ENCODE measurements at regions not wholly inside any gene's neighbourhood (a gene's known extent, or its start where the extent isn't known, plus 50 kb on each side); places are given as distances from the start of the nearest gene placed in this dataset.

DNA sequence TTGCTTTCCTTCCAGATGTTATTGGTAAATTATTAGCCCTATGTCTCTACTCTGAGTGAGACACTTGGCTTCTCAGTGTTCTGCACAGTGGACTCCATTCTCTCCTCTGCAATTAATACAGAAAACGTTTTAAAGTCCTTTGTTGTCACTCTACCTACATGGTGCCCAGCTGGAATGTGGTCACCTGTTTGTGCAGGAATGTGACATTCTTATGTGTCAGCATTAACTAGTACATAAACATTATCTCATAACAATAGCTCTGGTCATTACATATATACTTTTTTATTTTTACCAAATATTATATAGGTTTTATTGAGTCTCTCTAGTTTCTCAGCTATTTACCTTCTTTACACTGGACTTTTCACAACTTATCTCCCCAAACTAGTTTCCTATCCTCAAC, 147.0 kb upstream of the KCNMB2 start:
- DNase-seq (ENCODE audit: low read depth) (no peak), FAIRE-seq (no peak)
- H3K36me3 ChIP-seq (ENCODE audit: control insufficient read depth, insufficient read depth, low read length) = no peaks in the 10 kb centered on the region
- no peaks in the 10 kb centered on the region for H3K27me3 ChIP-seq (ENCODE audit: control insufficient read depth, insufficient read depth, low read length)
- no peak overlapping the region for H3K4me3 ChIP-seq (ENCODE audit: low read depth, low read length)
- TF ChIP-seq, protein P1, sequence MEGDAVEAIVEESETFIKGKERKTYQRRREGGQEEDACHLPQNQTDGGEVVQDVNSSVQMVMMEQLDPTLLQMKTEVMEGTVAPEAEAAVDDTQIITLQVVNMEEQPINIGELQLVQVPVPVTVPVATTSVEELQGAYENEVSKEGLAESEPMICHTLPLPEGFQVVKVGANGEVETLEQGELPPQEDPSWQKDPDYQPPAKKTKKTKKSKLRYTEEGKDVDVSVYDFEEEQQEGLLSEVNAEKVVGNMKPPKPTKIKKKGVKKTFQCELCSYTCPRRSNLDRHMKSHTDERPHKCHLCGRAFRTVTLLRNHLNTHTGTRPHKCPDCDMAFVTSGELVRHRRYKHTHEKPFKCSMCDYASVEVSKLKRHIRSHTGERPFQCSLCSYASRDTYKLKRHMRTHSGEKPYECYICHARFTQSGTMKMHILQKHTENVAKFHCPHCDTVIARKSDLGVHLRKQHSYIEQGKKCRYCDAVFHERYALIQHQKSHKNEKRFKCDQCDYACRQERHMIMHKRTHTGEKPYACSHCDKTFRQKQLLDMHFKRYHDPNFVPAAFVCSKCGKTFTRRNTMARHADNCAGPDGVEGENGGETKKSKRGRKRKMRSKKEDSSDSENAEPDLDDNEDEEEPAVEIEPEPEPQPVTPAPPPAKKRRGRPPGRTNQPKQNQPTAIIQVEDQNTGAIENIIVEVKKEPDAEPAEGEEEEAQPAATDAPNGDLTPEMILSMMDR (IDR thresholded peaks at IDR 0.05; ENCODE audit: insufficient read depth, low read length, severe bottlenecking) = no peak

DNA sequence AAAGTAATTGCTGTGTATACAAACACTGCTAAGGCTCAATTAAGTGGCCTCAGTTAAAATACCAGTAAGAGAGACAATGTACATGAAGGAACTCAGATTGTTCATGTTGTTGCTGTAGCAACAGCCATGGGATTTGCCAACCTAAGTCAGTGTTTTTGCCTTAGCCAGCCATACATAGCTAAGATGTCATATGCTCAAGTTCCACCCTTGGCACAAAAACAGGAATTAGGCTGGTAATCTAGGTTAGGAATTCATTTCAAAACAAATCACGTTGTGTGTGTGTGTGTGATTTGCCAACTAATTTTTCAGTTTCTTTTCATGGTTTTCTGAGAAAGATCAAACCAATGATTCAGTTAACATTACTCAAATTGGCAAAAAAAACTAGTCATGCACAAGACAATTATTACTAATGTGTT, 143.7 kb upstream of the KCNMB2 start:
- FAIRE-seq = no peak
- Histone ChIP-seq H3K27me3 (ENCODE audit: control insufficient read depth, insufficient read depth, low read length) (no peaks in the 10 kb centered on the region), H3K4me3 (ENCODE audit: low read depth, low read length) (no peak overlapping the region), H3K36me3 (ENCODE audit: control insufficient read depth, insufficient read depth, low read length) (no peaks in the 10 kb centered on the region)
- peak; percentile 55 for DNase-seq (ENCODE audit: low read depth)
- TF ChIP-seq, protein P1 (IDR thresholded peaks at IDR 0.05; ENCODE audit: insufficient read depth, low read length, severe bottlenecking) = no peak

DNA sequence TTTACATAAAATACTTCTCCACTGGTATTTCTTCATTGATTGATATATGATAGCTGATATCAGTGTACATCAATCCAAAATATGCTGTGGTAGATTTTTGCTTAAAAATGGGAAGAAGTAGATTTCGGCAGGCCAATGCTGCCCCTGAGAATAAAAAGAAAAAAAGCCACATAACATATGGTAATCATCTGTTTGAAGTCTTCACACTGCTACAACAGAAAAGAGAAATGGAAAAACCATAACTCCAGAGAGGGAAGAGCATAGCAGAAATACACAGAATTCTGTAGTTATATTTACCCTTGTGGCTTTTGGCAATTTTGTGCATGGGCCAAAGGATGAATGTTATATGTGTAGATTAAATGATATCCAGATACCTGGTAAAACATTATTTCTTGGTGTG, 143.1 kb upstream of the KCNMB2 start:
- no peaks in the 10 kb centered on the region for H3K36me3 ChIP-seq (ENCODE audit: control insufficient read depth, insufficient read depth, low read length)
- no peaks in the 10 kb centered on the region for H3K27me3 ChIP-seq (ENCODE audit: control insufficient read depth, insufficient read depth, low read length)
- FAIRE-seq (no peak), DNase-seq (ENCODE audit: low read depth) (no peak)
- TF ChIP-seq, protein P1 (IDR thresholded peaks at IDR 0.05; ENCODE audit: insufficient read depth, low read length, severe bottlenecking) = no peak
- H3K4me3 ChIP-seq (ENCODE audit: low read depth, low read length) = no peak overlapping the region

DNA sequence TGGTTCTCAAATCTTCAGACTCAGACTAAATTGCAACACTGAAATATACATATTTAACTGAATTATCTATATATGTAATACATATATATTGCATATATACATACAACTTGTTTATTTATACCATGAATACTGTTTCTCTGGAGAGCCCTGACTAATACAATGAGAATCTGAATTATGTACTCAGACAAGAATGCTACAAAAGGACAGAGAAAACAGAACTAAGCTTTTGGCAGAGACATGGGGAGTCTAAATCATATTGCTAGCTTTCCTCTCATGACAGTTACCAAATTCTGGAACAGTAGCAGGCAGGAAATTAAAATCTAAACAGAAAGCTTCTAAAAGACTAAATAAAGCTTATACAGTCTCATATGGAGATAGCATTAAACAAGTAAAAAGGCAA, 142.4 kb upstream of the KCNMB2 start:
- FAIRE-seq = no peak
- no peaks in the 10 kb centered on the region for H3K36me3 ChIP-seq (ENCODE audit: control insufficient read depth, insufficient read depth, low read length)
- H3K27me3 ChIP-seq (ENCODE audit: control insufficient read depth, insufficient read depth, low read length) = no peaks in the 10 kb centered on the region
- peak; percentile 69 for DNase-seq (ENCODE audit: low read depth)
- TF ChIP-seq, protein P1 (IDR thresholded peaks at IDR 0.05; ENCODE audit: insufficient read depth, low read length, severe bottlenecking) = no peak
- no peak overlapping the region for H3K4me3 ChIP-seq (ENCODE audit: low read depth, low read length)

DNA sequence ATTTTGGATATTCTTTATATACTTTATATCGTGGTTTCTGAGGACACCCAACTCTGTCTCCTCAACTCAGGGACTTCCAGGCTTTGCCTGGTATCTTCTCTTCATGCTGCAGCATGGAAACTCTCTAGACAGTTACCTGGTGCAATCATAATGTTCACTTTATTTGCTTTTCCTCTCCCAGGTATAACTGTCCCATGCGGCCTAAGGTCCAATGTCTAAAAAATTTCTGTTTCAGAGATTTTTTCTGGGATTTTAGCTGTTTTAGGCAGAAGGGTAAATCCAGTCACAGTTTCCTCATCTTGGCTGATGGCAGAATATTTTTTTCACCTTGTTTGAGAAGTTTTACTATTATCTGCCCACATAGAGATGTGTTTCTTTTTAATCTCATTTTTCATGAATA, 139.9 kb upstream of the KCNMB2 start:
- Histone ChIP-seq H3K27me3 (ENCODE audit: control insufficient read depth, insufficient read depth, low read length) (no peaks in the 10 kb centered on the region), H3K36me3 (ENCODE audit: control insufficient read depth, insufficient read depth, low read length) (no peaks in the 10 kb centered on the region), H3K4me3 (ENCODE audit: low read depth, low read length) (no peak overlapping the region)
- no peak for DNase-seq (ENCODE audit: low read depth)
- FAIRE-seq = no peak
- TF ChIP-seq, protein P1 (IDR thresholded peaks at IDR 0.05; ENCODE audit: insufficient read depth, low read length, severe bottlenecking) = no peak

DNA sequence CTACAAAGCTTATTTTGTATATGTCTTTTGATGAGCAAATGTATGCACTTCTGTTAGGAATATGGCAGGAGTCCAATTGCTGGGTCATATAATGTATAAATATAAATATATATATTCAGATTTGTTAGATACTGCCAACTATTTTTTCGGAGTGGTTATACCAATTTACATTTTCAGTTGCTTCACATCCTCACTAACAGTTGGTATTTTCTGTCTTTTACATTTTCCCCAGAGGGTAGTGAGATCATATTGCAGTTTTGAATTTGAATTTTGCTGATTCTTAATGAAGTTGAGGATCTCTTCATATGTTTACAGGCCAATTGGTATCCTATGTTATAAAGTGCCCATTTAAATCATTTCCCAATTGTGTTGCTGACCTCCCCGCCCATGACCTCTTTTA, 139.0 kb upstream of the KCNMB2 start:
- DNase-seq (ENCODE audit: low read depth) (no peak), FAIRE-seq (no peak)
- no peak overlapping the region for H3K4me3 ChIP-seq (ENCODE audit: low read depth, low read length)
- H3K36me3 ChIP-seq (ENCODE audit: control insufficient read depth, insufficient read depth, low read length) = no peaks in the 10 kb centered on the region
- TF ChIP-seq, protein P1 (IDR thresholded peaks at IDR 0.05; ENCODE audit: insufficient read depth, low read length, severe bottlenecking) = no peak
- no peaks in the 10 kb centered on the region for H3K27me3 ChIP-seq (ENCODE audit: control insufficient read depth, insufficient read depth, low read length)
